Stimulated activated memory B cell treated with anti-CD40 and anti-IgM and Interleukin-4, amounts not matched to agents 10 μg/mL and 1 μg/mL and 100 μg/mL, for 72 hours (primary cell): ENCODE measurements at regions not wholly inside any gene's neighbourhood (a gene's known extent, or its start where the extent isn't known, plus 50 kb on each side); places are given as distances from the start of the nearest gene placed in this dataset.
"Not testable (repeated sequence)": the region's sequence is repeated elsewhere in the genome, so short reads cannot be mapped to it uniquely, and the experiment has no call there.

Experiments
- ATAC-seq: fragments of 150-1000 bp; cut with Tn5 transposase; 2 replicates; pipeline ENCODE4 v1.10.0; 2021
- H3K27ac Mint-ChIP-seq: one replicate; pipeline ENCODE4 v1.8.0; 2022; ENCODE audit warnings: mild to moderate bottlenecking, mixed read lengths
- H3K27me3 Mint-ChIP-seq: one replicate; pipeline ENCODE4 v1.8.0; 2022; ENCODE audit warnings: mixed read lengths
- H3K36me3 Mint-ChIP-seq: one replicate; pipeline ENCODE4 v1.8.0; 2022; ENCODE audit warnings: mixed read lengths
- H3K4me1 Mint-ChIP-seq: one replicate; pipeline ENCODE4 v1.8.0; 2022; ENCODE audit warnings: mixed read lengths
- H3K4me3 Mint-ChIP-seq: one replicate; pipeline ENCODE4 v1.8.0; 2022; ENCODE audit warnings: mild to moderate bottlenecking, moderate library complexity, mixed read lengths
- H3K9me3 Mint-ChIP-seq: one replicate; pipeline ENCODE4 v1.8.0; 2022; ENCODE audit warnings: mixed read lengths

GRCh38 chr1:79507770-79508169, 501.2 kb upstream of the ADGRL4 start:
- no peaks in the 10 kb centered on the region for H3K27me3 Mint-ChIP-seq

GRCh38 chr1:79501153-79501552, 494.6 kb upstream of the ADGRL4 start:
- no peaks in the 10 kb centered on the region for H3K9me3 Mint-ChIP-seq
- ATAC-seq, result no peak
- H3K4me3 Mint-ChIP-seq, result no peak overlapping the region
- H3K27ac Mint-ChIP-seq, result no peak overlapping the region
- H3K36me3 Mint-ChIP-seq, result no peaks in the 10 kb centered on the region
- H3K4me1 Mint-ChIP-seq, result no peaks in the 10 kb centered on the region
- no peaks in the 10 kb centered on the region for H3K27me3 Mint-ChIP-seq

More at GRCh38 chr1:79507770-79508169, 501.2 kb upstream of the ADGRL4 start:
- Mint-ChIP-seq H3K4me1 (no peaks in the 10 kb centered on the region), H3K27ac (no peak overlapping the region), H3K4me3 (no peak overlapping the region), H3K9me3 (no peaks in the 10 kb centered on the region), H3K36me3 (no peaks in the 10 kb centered on the region)
- ATAC-seq, result no peak

GRCh38 chr1:79499541-79499940, 493.0 kb upstream of the ADGRL4 start:
- no peak for ATAC-seq
- H3K4me1 Mint-ChIP-seq, result no peaks in the 10 kb centered on the region
- no peak overlapping the region for H3K27ac Mint-ChIP-seq
- no peaks in the 10 kb centered on the region for H3K36me3 Mint-ChIP-seq
- no peak overlapping the region for H3K4me3 Mint-ChIP-seq
- H3K27me3 Mint-ChIP-seq, result no peaks in the 10 kb centered on the region
- H3K9me3 Mint-ChIP-seq, result no peaks in the 10 kb centered on the region

- Mint-ChIP-seq H3K9me3 (no peaks in the 10 kb centered on the region), H3K27me3 (peaks cover 10% of the 10 kb centered on the region), H3K27ac (no peak overlapping the region), H3K4me1 (no peaks in the 10 kb centered on the region), H3K36me3 (no peaks in the 10 kb centered on the region), H3K4me3 (no peak overlapping the region)
- peak; percentile 56 for ATAC-seq
Observed at GRCh38 chr1:79497193-79497773, 490.8 kb upstream of the ADGRL4 start.

- no peaks in the 10 kb centered on the region for H3K36me3 Mint-ChIP-seq
- H3K27ac Mint-ChIP-seq, result no peak overlapping the region
- peaks cover 17% of the 10 kb centered on the region for H3K27me3 Mint-ChIP-seq
- ATAC-seq, result no peak
- no peaks in the 10 kb centered on the region for H3K9me3 Mint-ChIP-seq
- no peak overlapping the region for H3K4me3 Mint-ChIP-seq
- H3K4me1 Mint-ChIP-seq, result no peaks in the 10 kb centered on the region
Observed at GRCh38 chr1:79496129-79496528, 489.6 kb upstream of the ADGRL4 start.

- not testable (repeated sequence) for H3K9me3 Mint-ChIP-seq, H3K27ac Mint-ChIP-seq, H3K4me1 Mint-ChIP-seq, H3K4me3 Mint-ChIP-seq, H3K36me3 Mint-ChIP-seq, ATAC-seq
- H3K27me3 Mint-ChIP-seq, result peaks cover 17% of the 10 kb centered on the region
Observed at GRCh38 chr1:79493702-79494101, 487.2 kb upstream of the ADGRL4 start.

- H3K4me1 Mint-ChIP-seq, H3K27ac Mint-ChIP-seq, H3K4me3 Mint-ChIP-seq, H3K36me3 Mint-ChIP-seq, H3K9me3 Mint-ChIP-seq, ATAC-seq: not testable (repeated sequence)
- H3K27me3 Mint-ChIP-seq, result peaks cover 17% of the 10 kb centered on the region
Observed at GRCh38 chr1:79488572-79489121, 482.1 kb upstream of the ADGRL4 start.

GRCh38 chr1:79478728-79479373, 472.3 kb upstream of the ADGRL4 start:
- H3K27me3 Mint-ChIP-seq, result no peaks in the 10 kb centered on the region
- no peaks in the 10 kb centered on the region for H3K4me1 Mint-ChIP-seq
- no peak for ATAC-seq
- H3K36me3 Mint-ChIP-seq, result no peaks in the 10 kb centered on the region
- H3K4me3 Mint-ChIP-seq, result no peak overlapping the region
- no peaks in the 10 kb centered on the region for H3K9me3 Mint-ChIP-seq
- H3K27ac Mint-ChIP-seq, result no peak overlapping the region

GRCh38 chr1:79478160-79478559, 471.6 kb upstream of the ADGRL4 start:
- Mint-ChIP-seq H3K4me1 (no peaks in the 10 kb centered on the region), H3K4me3 (no peak overlapping the region), H3K27me3 (no peaks in the 10 kb centered on the region), H3K27ac (no peak overlapping the region), H3K9me3 (no peaks in the 10 kb centered on the region), H3K36me3 (no peaks in the 10 kb centered on the region)
- ATAC-seq, result no peak

- H3K27me3 Mint-ChIP-seq, result no peaks in the 10 kb centered on the region
- no peaks in the 10 kb centered on the region for H3K4me1 Mint-ChIP-seq
- no peaks in the 10 kb centered on the region for H3K36me3 Mint-ChIP-seq
- no peaks in the 10 kb centered on the region for H3K9me3 Mint-ChIP-seq
- H3K27ac Mint-ChIP-seq, result no peak overlapping the region
- H3K4me3 Mint-ChIP-seq, result no peak overlapping the region
- ATAC-seq, result peak; percentile 56
Observed at GRCh38 chr1:79472067-79472656, 465.6 kb upstream of the ADGRL4 start.

GRCh38 chr1:79469139-79469538, 462.6 kb upstream of the ADGRL4 start:
- no peak for ATAC-seq
- H3K4me1 Mint-ChIP-seq, result no peaks in the 10 kb centered on the region
- H3K36me3 Mint-ChIP-seq, result no peaks in the 10 kb centered on the region
- no peaks in the 10 kb centered on the region for H3K9me3 Mint-ChIP-seq
- no peak overlapping the region for H3K4me3 Mint-ChIP-seq
- H3K27ac Mint-ChIP-seq, result no peak overlapping the region
- no peaks in the 10 kb centered on the region for H3K27me3 Mint-ChIP-seq

GRCh38 chr1:79460773-79461436, 454.4 kb upstream of the ADGRL4 start:
- no peaks in the 10 kb centered on the region for H3K36me3 Mint-ChIP-seq
- no peaks in the 10 kb centered on the region for H3K4me1 Mint-ChIP-seq

GRCh38 chr1:79457562-79458224, 451.2 kb upstream of the ADGRL4 start:
- no peaks in the 10 kb centered on the region for H3K4me1 Mint-ChIP-seq
- ATAC-seq, result peak; percentile 49
- no peaks in the 10 kb centered on the region for H3K9me3 Mint-ChIP-seq

More at GRCh38 chr1:79460773-79461436, 454.4 kb upstream of the ADGRL4 start:
- no peaks in the 10 kb centered on the region for H3K27me3 Mint-ChIP-seq
- no peak overlapping the region for H3K4me3 Mint-ChIP-seq
- H3K27ac Mint-ChIP-seq, result no peak overlapping the region
- H3K9me3 Mint-ChIP-seq, result no peaks in the 10 kb centered on the region
- peak; percentile 81 for ATAC-seq

GRCh38 chr1:79448426-79448825, 441.9 kb upstream of the ADGRL4 start:
- H3K4me3 Mint-ChIP-seq, result no peak overlapping the region
- H3K9me3 Mint-ChIP-seq, result peaks cover 4% of the 10 kb centered on the region
- no peaks in the 10 kb centered on the region for H3K36me3 Mint-ChIP-seq
- H3K27ac Mint-ChIP-seq, result no peak overlapping the region
- ATAC-seq, result no peak
- H3K27me3 Mint-ChIP-seq, result no peaks in the 10 kb centered on the region
- no peaks in the 10 kb centered on the region for H3K4me1 Mint-ChIP-seq

More at GRCh38 chr1:79457562-79458224, 451.2 kb upstream of the ADGRL4 start:
- no peaks in the 10 kb centered on the region for H3K27me3 Mint-ChIP-seq
- H3K36me3 Mint-ChIP-seq, result no peaks in the 10 kb centered on the region
- H3K4me3 Mint-ChIP-seq, result no peak overlapping the region
- H3K27ac Mint-ChIP-seq, result no peak overlapping the region

- Mint-ChIP-seq H3K27me3 (no peaks in the 10 kb centered on the region), H3K9me3 (peaks cover 4% of the 10 kb centered on the region), H3K27ac (no peak overlapping the region), H3K36me3 (no peaks in the 10 kb centered on the region), H3K4me1 (no peaks in the 10 kb centered on the region), H3K4me3 (no peak overlapping the region)
- no peak for ATAC-seq
Observed at GRCh38 chr1:79441238-79441637, 434.7 kb upstream of the ADGRL4 start.
